OCI-LY3 (cell line): ENCODE measurements at regions not wholly inside any gene's neighbourhood (a gene's known extent, or its start where the extent isn't known, plus 50 kb on each side); places are given as distances from the start of the nearest gene placed in this dataset.

ENCODE experiments used
- H2AFZ ChIP-seq: fragments of 200-600, 300-600 bp; shearing (Covaris generic); 2 replicates; pipeline ENCODE4 v1.6.0; 2014; ENCODE audit warnings: antibody characterized with exemption, low read depth, low read length
- H3K27ac ChIP-seq: fragments of 200-600, 300-600 bp; sonication (generic); 2 replicates; pipeline ENCODE4 v1.5.1; 2014; ENCODE audit warnings: mild to moderate bottlenecking, low read length, moderate library complexity, mixed read lengths
- H3K27me3 ChIP-seq: fragments of 200-600, 300-600 bp; sonication (generic); 2 replicates; pipeline ENCODE4 v1.6.1; 2014; ENCODE audit warnings: low read depth, low read length, mixed read lengths
- H3K36me3 ChIP-seq: fragments of 200-600, 300-600 bp; sonication (generic); replicated peaks from 2 replicates; pipeline ENCODE3; 2014; ENCODE audit warnings: low read depth, low read length, mixed read lengths
- H3K4me1 ChIP-seq: fragments of 300-600, 200-600 bp; sonication (generic); 2 replicates; pipeline ENCODE4 v1.6.1; 2014; ENCODE audit warnings: low read length, mixed read lengths
- H3K4me2 ChIP-seq: fragments of 200-600, 300-600 bp; sonication (generic); 2 replicates; pipeline ENCODE4 v1.6.1; 2014; ENCODE audit warnings: low read length, mixed read lengths
- H3K4me3 ChIP-seq: fragments of 300-600, 200-600 bp; sonication (generic); 2 replicates; pipeline ENCODE4 v1.5.1; 2014; ENCODE audit warnings: antibody characterized with exemption, mild to moderate bottlenecking, low read length, moderate library complexity
- H3K79me2 ChIP-seq: fragments of 300-600, 200-600 bp; shearing (Covaris generic); 2 replicates; pipeline ENCODE4 v1.6.1; 2014; ENCODE audit warnings: mild to moderate bottlenecking, low read length, mixed read lengths
- H3K9ac ChIP-seq: fragments of 300-600, 200-600 bp; shearing (Covaris generic); 2 replicates; pipeline ENCODE4 v1.6.0; 2014; ENCODE audit warnings: mild to moderate bottlenecking, low read length, moderate library complexity
- H3K9me3 ChIP-seq: fragments of 200-600, 300-600 bp; shearing (Covaris generic); 2 replicates; pipeline ENCODE4 v1.6.1; 2014; ENCODE audit warnings: low read length, mixed read lengths; ENCODE audit not compliant: insufficient read depth
- H4K20me1 ChIP-seq: fragments of 200-600, 300-600 bp; sonication (generic); 2 replicates; pipeline ENCODE4 v1.6.1; 2016; ENCODE audit warnings: low read length, mixed read lengths; ENCODE audit not compliant: insufficient read depth
- CTCF ChIP-seq: fragments of 200-600, 300-600 bp; sonication (generic); IDR thresholded peaks from 2 replicates; pipeline ENCODE4 v1.5.1; 2014; ENCODE audit warnings: antibody characterized with exemption, low read length, low read depth
- EZH2phosphoT487 ChIP-seq: fragments of 200-600 bp; shearing (Covaris generic); IDR thresholded peaks from 2 replicates; pipeline ENCODE4 v1.6.1; 2018; ENCODE audit warnings: antibody characterized with exemption, mixed run types, low read depth

GRCh38 chr16:16774389-16774788 is 395.4 kb downstream of the NPIPA7 start:
- Histone ChIP-seq H3K4me1 (no peaks in the 10 kb centered on the region), H3K4me2 (no peak overlapping the region), H4K20me1 (no peaks in the 10 kb centered on the region), H2AFZ (no peak overlapping the region), H3K9me3 (no peaks in the 10 kb centered on the region), H3K36me3 (no peaks in the 10 kb centered on the region), H3K27me3 (no peaks in the 10 kb centered on the region), H3K27ac (no peak overlapping the region), H3K4me3 (no peak overlapping the region), H3K9ac (no peak overlapping the region), H3K79me2 (no peaks in the 10 kb centered on the region)
- TF ChIP-seq CTCF (no peak), EZH2phosphoT487 (no peak)

- no peak for TF ChIP-seq EZH2phosphoT487
- TF ChIP-seq CTCF: no peak
- H3K79me2 ChIP-seq: no peaks in the 10 kb centered on the region
- no peak overlapping the region for H3K4me2 ChIP-seq
- H3K27ac ChIP-seq: no peak overlapping the region
- H3K36me3 ChIP-seq: no peaks in the 10 kb centered on the region
- H3K9ac ChIP-seq: no peak overlapping the region
- no peaks in the 10 kb centered on the region for H3K27me3 ChIP-seq
- H4K20me1 ChIP-seq: no peaks in the 10 kb centered on the region
- H3K4me1 ChIP-seq: no peaks in the 10 kb centered on the region
- H3K9me3 ChIP-seq: no peaks in the 10 kb centered on the region
- H2AFZ ChIP-seq: no peak overlapping the region
- H3K4me3 ChIP-seq: no peak overlapping the region
Observed at GRCh38 chr16:16778332-16778731, 399.4 kb downstream of the NPIPA7 start.

- Histone ChIP-seq H3K27me3 (no peaks in the 10 kb centered on the region), H4K20me1 (no peaks in the 10 kb centered on the region), H3K9ac (no peak overlapping the region), H3K9me3 (no peaks in the 10 kb centered on the region), H3K4me1 (no peaks in the 10 kb centered on the region), H2AFZ (no peak overlapping the region), H3K36me3 (no peaks in the 10 kb centered on the region), H3K4me2 (no peak overlapping the region), H3K27ac (no peak overlapping the region), H3K4me3 (no peak overlapping the region), H3K79me2 (no peaks in the 10 kb centered on the region)
- no peak for TF ChIP-seq CTCF
- no peak for TF ChIP-seq EZH2phosphoT487
Observed at GRCh38 chr16:16780588-16780987, 401.6 kb downstream of the NPIPA7 start.

GRCh38 chr16:16782153-16782552 is 403.2 kb downstream of the NPIPA7 start:
- no peak overlapping the region for H2AFZ ChIP-seq
- no peaks in the 10 kb centered on the region for H4K20me1 ChIP-seq
- H3K27me3 ChIP-seq: no peaks in the 10 kb centered on the region
- no peaks in the 10 kb centered on the region for H3K36me3 ChIP-seq
- no peaks in the 10 kb centered on the region for H3K4me1 ChIP-seq
- H3K27ac ChIP-seq: no peak overlapping the region
- H3K4me3 ChIP-seq: no peak overlapping the region
- H3K79me2 ChIP-seq: no peaks in the 10 kb centered on the region
- H3K4me2 ChIP-seq: no peak overlapping the region
- no peaks in the 10 kb centered on the region for H3K9me3 ChIP-seq
- TF ChIP-seq CTCF: no peak
- TF ChIP-seq EZH2phosphoT487: no peak
- H3K9ac ChIP-seq: no peak overlapping the region
